ENCODE measurements at regions not wholly inside any gene's neighbourhood (a gene's known extent, or its start where the extent isn't known, plus 50 kb on each side); places are given as distances from the start of the nearest gene placed in this dataset.

DNA sequence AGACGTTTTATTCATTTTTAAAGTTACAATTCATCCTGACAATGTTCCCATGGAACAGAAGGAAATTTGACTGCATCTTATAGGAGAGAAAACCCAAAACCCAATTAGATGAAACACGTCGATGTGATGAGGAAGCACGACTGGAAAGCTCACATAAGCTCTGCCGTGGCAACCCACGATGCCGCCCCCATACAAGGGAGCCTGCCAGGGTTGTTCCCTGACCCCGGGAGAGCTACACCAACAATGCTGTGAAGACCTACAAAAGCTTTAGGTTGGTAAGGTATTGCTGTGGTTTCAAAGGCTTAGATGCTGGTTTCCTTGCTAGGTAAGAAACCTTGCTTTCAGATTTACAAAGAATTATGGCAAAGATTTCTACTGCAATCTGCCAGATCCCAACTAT is 393.1 kb downstream of the KLF12 start:
- no peak for DNase-seq

GRCh38 chr13:73740666-73741065 is 393.5 kb downstream of the KLF12 start:
- DNase-seq = no peak

DNA sequence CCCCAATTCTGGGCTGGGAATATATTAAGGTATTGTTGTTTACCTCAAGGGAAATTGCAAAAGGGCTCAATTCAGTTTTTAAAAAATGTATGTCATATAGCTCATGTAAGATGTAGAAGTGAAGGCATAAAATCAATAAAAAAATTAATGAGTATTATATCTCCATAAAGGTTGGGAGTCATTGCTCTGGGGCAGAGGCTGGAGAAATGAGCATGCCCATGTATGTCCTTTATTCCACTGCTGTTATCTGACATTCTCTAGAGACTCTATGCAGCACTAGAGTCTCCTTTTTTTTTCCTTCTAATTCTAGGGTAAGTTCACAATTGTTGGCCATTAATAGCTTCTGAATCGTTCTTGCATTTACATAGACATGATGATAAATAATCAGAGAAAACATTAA is 394.8 kb downstream of the KLF12 start:
- no peak for DNase-seq

DNA sequence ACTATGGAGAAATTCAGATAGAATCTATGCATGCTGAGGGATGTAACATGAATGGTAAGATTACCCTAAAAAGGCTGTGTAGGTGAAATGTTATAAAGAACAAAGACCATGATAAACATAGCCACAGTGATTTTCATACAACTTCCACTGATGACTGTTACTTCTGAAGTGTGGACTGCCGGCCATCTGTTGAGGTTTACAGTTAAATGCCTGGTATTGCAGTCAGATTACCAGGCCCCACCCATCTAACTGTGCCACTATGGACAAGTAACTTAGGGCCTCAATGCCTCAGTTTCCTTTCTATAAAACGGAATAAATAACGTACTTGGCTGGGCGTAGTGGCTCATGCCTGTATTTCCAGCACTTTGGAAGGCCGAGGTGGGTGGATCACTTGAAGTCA is 395.6 kb downstream of the KLF12 start:
- DNase-seq = no peak

GRCh38 chr13:73737214-73737613 is 397.0 kb downstream of the KLF12 start:
- DNase-seq = no peak

DNA sequence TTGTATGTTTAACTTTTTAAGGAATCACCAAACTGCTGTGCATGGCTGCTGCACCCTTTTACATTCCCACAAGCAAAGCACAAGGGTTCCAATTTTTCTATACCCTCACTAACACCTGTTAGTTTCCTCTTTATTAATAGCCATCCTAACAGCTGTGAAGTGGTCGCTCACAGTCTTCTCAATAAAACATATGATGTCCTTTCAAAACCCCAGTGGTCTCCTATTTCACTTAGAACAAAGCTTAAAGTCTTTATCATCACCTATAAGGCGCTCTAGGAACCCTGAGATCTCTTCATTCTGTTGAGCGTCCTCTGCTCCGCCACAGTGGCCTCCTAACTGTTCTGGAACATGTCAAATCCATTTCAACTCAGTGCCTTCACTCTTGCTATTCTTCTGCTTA is 400.5 kb downstream of the KLF12 start:
- no peak for DNase-seq

GRCh38 chr13:73732350-73732749 is 401.9 kb downstream of the KLF12 start:
- DNase-seq = no peak

DNA sequence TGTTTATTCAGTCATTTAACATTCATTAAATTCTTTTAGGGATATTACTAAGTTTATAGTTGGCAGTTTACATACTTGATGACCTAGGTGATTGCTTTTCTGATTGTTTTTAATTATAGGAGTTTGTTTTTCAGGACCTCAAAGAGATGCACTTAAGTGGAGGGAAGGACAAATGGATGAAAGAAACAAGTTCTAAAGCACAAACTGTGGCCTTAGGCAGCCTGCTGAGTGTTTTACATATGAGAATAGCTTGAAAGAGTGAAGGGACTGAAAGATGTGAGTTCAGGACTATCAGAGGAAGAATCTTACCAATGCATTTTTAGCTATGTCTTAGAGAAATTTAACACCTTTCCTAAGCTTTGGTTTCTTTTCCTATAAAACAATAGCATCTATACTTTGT is 402.6 kb downstream of the KLF12 start:
- DNase-seq = no peak

DNA sequence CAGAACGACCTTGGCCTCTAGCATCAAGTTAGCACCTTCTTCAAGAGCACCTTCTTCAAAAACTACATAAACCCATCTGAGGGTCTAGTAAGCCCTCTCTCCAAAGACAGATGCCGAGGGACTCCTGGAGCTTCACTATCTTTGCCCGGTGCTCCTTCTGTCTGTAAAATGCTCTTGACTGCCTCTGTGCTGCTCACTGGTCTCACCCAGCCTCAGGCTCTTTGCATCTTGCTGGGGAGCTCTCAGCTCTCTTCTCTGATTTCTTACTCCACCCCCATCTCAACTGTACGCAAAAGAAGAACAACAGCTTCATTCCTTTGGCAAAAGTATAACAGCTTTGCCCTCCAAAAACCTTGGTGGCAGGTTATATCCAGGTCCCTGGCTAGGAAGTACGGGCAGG is 404.2 kb downstream of the KLF12 start:
- DNase-seq = no peak

DNA sequence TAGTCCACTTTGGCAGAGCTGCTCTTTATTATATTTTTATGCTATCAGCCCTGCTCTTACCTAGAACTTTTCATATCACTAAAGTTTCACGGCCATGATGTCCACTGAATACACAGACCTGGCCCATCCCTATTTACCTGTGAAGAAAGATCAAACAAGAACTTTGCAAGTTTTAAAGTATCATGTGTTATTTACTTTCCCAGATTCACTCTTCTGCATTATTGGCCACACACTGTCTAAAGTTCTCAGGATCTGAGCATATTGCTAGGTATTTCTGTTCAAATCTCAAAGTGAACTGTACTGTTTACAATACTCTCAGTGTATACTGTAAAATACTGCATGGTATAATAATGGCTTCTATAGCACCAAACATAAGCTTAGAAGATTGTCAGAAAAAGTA is 405.2 kb downstream of the KLF12 start:
- DNase-seq = no peak

- no peak for DNase-seq
Observed at GRCh38 chr13:73722120-73722519, 412.1 kb downstream of the KLF12 start.

- DNase-seq = no peak
Observed at GRCh38 chr13:73721571-73721970, 412.6 kb downstream of the KLF12 start.

- DNase-seq = no peak
Observed at GRCh38 chr13:73720216-73720840, 413.9 kb downstream of the KLF12 start.

- DNase-seq = no peak
Observed at GRCh38 chr13:73718246-73718645, 416.0 kb downstream of the KLF12 start.

- DNase-seq = no peak
Observed at GRCh38 chr13:73717632-73718031, 416.6 kb downstream of the KLF12 start.

- DNase-seq = no peak
Observed at GRCh38 chr13:73715911-73716510, 418.2 kb downstream of the KLF12 start.

GRCh38 chr13:73715114-73715910 is 418.9 kb downstream of the KLF12 start:
- DNase-seq = no peak

- no peak for DNase-seq
Observed at GRCh38 chr13:73714522-73714921, 419.7 kb downstream of the KLF12 start.

- DNase-seq = peak in 1 of 2 experiments; percentile 7
Observed at GRCh38 chr13:73708393-73708985, 425.7 kb downstream of the KLF12 start.

DNA sequence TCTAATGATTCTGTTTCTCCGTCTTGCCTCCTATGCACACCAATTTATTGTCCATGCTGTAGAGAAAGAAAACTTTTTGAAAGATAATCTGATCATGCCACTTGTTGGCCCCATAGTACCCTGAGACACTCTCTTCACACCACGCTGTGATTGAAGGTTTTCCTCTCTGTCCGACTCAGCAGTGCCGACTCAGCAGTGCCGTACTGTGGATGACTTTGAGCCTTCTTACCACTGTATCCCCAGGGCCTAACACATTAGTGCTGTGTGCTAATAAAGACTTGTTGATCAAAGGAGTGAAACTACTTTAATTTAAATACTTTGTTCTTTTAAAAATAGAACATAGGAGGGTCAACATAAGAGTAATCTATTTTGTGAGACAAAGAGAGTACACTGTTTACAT is 429.6 kb downstream of the KLF12 start:
- no peak for DNase-seq

DNA sequence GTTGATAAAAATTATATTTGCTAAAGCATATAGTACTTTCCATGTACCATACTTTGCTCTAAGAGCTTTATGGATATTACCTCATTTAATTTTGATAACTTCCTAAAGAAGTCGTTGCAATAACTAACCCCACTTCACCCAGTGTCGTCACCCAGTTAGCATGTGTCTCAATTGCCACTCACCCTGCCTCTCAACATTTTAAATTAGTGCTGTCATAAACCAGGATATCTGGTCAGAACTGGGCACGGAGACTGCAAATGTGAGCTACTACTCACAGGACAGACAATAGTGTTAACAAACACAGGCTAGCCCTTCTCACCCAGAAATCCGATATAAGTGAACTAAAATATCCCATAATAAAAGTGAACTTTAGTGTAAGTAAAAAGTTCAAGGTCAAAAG is 430.6 kb downstream of the KLF12 start:
- DNase-seq = no peak

DNA sequence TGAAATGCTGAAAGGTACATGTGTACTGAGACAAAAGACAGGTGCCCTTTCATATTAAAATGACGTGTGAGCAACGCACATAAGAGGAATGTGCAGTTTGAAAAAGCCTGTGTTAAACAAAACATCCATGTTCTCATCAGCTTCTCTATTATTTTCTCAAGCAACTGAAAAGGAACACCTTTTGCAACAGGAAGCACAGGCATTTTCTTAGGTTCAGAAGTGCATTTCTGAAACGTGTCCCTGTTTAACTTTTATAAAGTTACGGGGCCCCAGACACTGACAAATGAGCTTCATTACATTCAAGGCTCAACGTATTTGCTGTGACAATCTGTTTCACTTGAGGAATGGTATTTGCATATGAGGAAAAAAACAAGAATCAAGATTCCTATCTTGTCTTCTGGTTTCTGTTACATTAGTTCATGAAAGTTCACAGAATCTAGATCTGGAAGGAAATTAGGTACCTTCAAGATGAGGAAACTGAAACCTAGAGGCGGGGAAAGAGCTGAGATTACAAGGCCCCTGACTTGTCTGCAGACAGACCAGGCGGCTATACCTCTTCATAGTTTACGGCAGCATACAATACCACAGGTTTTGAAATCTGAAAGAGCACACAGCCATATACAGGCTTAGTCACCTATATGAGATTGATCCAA is 431.7 kb downstream of the KLF12 start:
- DNase-seq = no peak

DNA sequence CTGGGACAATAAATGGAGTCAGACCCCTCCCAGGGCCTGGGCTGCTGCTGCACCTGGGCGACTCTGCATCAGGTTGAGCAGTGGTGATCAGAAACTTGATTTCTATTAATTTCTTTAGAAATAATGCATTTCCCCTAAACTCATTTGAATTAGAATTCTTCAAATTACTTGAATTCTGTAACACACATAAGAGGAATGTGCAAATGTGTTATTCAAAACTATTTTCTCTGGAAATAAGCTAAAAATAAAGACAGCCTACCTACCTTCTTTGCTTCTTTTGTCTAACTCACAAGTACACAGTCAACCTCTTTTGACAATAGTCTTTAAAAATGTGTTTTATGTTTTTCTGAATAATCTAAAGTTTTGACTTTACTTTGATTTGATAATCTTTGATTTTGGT is 433.0 kb downstream of the KLF12 start:
- no peak for DNase-seq
